ENCODE measurements at regions not wholly inside any gene's neighbourhood (a gene's known extent, or its start where the extent isn't known, plus 50 kb on each side); places are given as distances from the start of the nearest gene placed in this dataset.
"Not testable (repeated sequence)": the region's sequence is repeated elsewhere in the genome, so short reads cannot be mapped to it uniquely, and the experiment has no call there.

DNA sequence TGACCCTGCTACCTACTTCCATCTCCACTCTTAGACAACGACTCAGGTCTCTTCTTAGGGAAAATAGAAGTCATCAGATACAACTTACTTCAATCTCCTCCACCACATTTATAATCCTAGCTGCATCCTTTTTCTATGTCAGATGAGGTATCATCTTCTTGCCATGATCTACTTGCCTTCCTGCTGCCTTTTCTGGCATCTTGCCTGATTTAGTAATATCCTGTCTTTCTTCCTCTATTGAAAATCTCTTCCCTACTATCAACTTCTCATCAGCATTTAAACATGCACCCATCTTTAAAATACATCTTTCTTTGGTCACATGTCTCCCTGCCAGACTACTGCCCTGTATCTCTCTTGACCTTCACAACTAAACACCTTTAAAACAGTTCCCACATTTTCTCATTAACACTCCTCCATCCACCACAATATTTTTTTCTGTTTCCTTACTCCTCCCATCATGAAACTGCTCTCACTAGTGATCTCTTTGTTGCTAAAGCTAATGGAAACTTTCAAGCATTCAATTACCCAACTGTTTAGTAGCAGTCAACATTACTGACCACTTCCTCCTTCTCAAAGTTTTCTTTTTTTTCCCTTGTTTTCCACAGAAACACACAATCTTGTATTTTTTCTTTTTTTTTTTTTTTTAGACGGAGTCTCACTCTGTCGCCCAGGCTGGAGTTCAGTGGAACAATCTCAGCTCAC lies 100.8 kb upstream of the CXorf66 start:
- DNase-seq (ENCODE audit: low read depth in 2 of 2): no peak

- no peak for DNase-seq (ENCODE audit: low read depth in 2 of 2)
These were observed 99.7 kb upstream of the CXorf66 start for GRCh38 chrX:140064993-140065392.

- DNase-seq (ENCODE audit: low read depth in 2 of 2): peak in 1 of 2 donors; percentile 1
These were observed 91.7 kb upstream of the CXorf66 start for GRCh38 chrX:140057001-140057411.

GRCh38 chrX:140053846-140054245 lies 88.5 kb upstream of the CXorf66 start:
- no peak for DNase-seq (ENCODE audit: low read depth in 2 of 2)

DNA sequence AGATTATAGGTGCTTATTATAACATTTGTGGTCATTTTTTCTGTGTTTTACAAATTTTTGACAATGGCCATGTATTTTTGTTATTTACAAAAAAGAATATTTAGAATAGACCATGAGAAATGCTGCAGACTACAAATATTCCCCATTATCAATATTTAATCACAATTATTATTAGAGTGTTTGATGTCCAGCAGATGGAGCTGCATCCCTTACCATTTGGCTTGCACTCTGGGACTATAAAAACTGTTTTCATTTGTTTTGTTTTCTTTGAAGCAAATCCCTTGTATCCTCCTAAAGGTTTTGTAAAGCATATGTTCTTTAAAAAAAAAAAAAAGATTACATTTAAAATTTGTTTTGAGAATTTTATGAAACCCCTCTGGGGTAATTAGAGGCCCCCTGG lies 85.6 kb upstream of the CXorf66 start:
- no peak for DNase-seq (ENCODE audit: low read depth in 2 of 2)

DNA sequence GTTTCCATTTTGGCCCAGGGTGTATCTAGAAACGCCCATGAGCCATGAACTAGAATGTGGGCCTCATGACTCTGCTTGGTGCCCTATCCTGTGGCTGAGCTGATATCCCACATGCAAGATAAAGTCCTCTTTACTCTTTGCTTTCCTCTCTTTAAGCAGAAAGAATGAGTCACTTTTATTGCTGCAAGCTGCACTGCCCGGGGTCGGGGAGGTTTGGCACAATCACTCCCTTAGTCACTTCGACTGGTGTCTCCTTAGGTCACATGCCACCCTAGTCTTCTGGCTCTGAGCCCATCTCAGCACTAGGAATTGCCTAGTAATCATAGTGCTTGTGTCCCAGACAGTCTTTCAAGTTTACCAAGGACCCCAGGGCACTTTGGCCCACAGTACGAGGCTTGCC lies 75.1 kb upstream of the CXorf66 start:
- DNase-seq (ENCODE audit: low read depth in 2 of 2): no peak

DNA sequence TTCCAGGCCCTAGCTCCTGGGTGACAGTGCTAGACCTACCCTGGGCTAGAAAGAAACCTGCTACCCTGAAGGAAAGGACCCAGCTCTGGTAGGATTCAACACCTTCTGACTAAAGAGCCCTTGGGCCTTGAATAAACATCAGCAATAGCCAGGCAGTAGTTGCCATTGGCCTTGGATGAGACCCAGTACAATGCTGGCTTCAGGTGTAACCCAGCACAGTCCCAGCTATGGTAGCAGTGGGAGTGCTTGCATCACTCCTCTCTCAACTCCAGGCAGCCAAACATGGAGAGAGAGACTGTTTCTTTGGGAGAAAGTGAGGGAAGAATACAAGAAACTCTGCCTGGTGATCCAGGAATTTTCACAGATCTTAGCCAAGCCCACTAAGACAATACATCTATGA lies 73.5 kb upstream of the CXorf66 start:
- DNase-seq (ENCODE audit: low read depth in 2 of 2): no peak

DNA sequence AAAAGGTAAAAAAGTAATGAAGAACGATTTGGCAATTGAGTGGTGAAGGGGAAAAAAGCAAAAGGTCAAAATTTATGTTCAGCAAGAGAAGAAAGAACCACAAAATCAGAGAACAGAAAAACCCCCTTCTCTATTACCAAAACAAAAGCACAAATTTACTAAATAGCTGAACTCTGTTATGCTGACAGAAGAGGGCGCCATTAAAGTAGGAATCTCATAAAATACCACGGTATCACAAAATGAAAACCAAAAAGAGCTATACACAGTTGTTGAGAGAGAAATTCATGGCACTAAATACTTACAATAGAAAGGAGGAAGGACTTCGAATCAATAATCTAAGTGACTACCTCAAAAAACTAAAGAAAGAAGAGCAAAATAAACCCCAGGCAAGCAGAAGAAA lies 69.6 kb upstream of the CXorf66 start:
- no peak for DNase-seq (ENCODE audit: low read depth in 2 of 2)

GRCh38 chrX:140022482-140022881 lies 57.2 kb upstream of the CXorf66 start:
- no peak for DNase-seq (ENCODE audit: low read depth in 2 of 2)

- not testable (repeated sequence) for DNase-seq (ENCODE audit: low read depth in 2 of 2)
These were observed 53.8 kb upstream of the CXorf66 start for GRCh38 chrX:140019134-140019533.

All from stimulated activated CD8-positive, alpha-beta memory T cell treated with anti-CD3 and anti-CD28 coated beads, Interleukin-15, amount 100 ng/mL, for 4 hours (primary cell).